ENCODE measurements at regions not wholly inside any gene's neighbourhood (a gene's known extent, or its start where the extent isn't known, plus 50 kb on each side); places are given as distances from the start of the nearest gene placed in this dataset.
"Not testable (repeated sequence)": the region's sequence is repeated elsewhere in the genome, so short reads cannot be mapped to it uniquely, and the experiment has no call there.

DNA sequence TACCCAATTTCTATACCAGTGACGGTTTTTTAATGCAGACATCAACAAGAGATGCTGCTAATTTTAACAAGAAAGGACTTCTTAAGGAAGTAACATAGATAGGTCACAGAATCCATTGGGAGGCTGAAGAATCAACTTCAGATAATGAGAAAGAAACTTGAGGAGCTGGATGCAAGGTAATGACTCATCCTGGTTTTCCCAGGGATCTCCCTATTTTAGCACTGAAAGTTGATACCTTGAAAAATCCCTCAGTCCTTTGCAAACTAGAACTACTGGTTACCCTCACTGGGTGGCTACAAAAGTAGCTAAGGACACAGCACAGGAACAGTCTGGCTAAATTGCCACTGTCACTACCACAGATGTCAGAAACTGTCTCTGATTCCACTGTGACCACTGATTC is 561.9 kb downstream of the FLRT2 start:
- no peak for DNase-seq

- DNase-seq: no peak
These were observed 558.2 kb downstream of the FLRT2 start for GRCh38 chr14:86088156-86088555.

- DNase-seq: no peak
These were observed 557.4 kb downstream of the FLRT2 start for GRCh38 chr14:86087377-86087776.

- no peak for DNase-seq
These were observed 557.0 kb downstream of the FLRT2 start for GRCh38 chr14:86086962-86087361.

DNA sequence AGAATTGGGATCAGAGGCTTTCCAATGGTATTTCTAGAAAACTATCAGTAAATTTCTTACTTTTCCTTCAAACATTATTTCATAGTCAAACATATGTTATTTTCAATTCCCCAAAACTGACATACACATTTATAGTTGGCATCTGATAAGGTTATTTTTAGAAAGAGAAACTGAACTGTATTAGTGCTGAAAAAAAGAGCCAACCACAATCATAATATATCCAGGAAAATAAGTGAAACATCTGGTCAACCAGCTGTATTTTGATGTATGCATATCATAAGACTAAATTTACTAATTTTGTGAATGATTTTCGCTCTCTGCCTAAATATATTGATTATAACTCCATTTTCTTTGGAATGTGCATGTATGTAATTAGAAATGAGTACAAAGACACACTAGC is 554.2 kb downstream of the FLRT2 start:
- no peak for DNase-seq

DNA sequence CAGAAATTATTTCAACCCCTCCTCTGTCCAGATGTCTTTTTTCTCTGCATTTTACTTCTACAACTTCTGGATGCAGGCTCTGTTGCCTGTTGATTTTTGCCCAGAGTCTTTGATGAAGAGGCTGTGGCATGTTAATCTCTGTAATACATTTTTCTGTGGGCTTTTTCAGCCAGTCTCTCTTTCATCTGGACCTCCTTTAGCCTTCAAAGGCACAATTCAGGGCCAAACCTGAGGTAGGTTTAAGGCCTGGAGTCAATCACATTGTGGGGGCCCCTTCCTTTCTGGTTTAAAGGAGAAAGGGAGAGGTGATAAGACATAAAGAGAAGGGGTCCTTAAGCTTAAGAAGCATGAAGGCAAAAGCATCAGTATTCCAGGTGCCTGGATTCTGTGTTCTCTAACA is 553.7 kb downstream of the FLRT2 start:
- DNase-seq: no peak

DNA sequence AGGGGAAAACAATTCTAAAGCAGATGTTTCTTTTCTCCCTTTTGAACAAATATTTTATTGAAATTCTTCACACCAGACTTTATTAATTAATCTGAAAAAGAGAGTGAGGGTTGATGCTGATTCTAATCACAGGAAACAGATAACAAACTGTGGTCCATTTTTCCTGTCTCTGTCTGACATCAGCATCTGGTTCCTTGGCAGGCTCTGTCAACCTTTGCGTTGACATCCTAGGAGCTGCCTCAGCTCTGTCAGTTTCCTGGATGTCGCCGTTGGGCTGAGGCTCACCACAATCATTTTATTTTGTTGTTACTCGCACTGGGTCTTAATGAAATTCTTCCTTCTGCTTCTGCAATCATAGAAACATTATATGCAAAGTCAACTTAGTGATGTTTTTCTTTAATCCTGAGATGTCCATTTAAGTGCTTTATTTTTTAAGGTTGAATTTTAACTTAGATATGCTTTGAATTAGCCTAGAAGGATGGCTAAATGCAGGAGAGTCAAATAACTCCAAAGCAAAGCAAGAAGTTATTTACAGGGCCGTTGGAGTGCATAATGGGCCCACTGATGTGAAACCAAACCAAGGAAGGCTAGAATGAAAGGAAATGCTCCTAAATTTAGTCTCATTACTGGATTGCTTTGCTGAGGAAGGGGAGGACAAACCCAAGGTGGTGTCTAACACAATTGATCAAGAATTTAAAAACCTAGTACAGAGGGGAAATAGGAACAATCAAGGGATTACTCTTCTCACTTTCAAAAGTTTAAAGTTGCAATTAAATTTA is 542.4 kb downstream of the FLRT2 start:
- DNase-seq: peak; percentile 80

DNA sequence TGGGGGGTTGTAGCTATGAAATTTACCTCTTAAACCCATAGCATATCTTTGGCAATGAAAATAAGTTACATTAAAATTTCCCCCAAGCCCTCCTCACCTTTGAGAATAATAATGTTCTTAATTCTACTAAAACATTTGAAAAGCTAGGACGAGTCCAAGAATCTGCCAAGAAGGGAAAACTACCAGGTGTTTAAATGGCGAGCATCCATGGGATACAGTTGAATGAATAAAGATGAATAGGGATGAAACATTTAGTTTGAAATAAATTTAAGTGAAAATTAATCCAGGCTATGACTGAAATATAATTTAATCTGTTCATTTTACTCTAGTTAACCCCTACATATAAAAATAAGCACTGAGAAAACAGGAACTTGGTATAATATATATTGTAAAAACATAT is 536.7 kb downstream of the FLRT2 start:
- DNase-seq: no peak

DNA sequence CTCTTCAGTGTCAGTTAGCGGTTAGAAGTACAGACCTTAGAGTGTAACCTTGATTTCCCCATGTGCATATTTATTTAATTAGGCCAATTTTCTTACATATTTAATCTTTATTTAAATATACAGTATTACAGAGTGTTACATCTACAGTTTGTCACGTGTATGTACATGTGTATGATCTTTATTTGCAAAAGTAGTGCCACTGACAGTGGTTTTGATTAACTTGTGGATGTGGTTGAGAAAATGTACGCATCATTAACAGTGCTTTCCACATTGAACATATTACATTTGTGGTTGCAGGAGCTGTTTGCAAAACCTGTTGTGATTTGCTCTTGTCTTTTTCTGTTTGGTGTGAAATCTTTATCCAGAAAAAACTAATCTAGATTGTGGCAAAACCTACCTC is 535.5 kb downstream of the FLRT2 start:
- no peak for DNase-seq

DNA sequence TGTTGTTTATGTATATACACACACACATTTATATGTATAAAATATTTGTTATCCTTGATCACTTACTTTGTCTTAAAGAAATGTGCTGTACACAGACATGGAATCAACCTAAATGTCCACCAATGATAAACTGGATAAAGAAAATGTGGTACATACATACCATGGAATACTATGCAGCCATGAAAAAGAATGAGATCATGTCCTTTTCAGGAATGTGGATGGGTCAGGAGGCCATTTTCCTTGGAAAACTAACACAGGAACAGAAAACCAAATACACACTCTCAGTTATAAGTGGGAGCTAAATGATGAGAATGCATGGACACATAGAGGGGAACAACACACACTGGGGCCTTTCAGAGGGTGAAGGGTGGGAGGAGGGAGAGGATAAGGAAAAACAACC is 534.7 kb downstream of the FLRT2 start:
- DNase-seq: not testable (repeated sequence)

GRCh38 chr14:86057018-86057667 is 527.2 kb downstream of the FLRT2 start:
- peak; percentile 100 for DNase-seq

- DNase-seq: peak; percentile 100
These were observed 525.6 kb downstream of the FLRT2 start for GRCh38 chr14:86055512-86056075.

- no peak for DNase-seq
These were observed 522.9 kb downstream of the FLRT2 start for GRCh38 chr14:86052868-86053267.

GRCh38 chr14:86050757-86051156 is 520.8 kb downstream of the FLRT2 start:
- peak; percentile 97 for DNase-seq

GRCh38 chr14:86050072-86050683 is 520.2 kb downstream of the FLRT2 start:
- no peak for DNase-seq

DNA sequence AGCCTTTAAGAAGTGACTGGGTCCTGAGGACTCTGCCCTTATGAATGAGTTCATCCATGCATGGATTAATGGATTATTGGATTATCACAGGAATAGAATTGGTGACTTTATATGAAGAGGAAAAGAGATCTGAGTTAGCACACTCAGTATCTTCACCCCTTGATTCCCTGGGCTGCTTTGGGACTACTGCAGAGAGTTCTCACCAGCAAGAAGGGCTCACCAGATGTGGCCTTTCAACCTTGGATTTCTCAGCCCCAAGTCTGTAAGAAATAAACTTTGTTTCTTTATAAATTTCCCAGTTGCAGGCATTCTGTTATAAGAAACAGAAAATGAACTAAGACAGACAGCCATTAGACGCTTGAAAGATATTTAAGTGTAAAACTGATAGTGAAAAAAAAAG is 509.2 kb downstream of the FLRT2 start:
- peak; percentile 100 for DNase-seq

GRCh38 chr14:86038387-86039042 is 508.6 kb downstream of the FLRT2 start:
- peak; percentile 100 for DNase-seq

DNA sequence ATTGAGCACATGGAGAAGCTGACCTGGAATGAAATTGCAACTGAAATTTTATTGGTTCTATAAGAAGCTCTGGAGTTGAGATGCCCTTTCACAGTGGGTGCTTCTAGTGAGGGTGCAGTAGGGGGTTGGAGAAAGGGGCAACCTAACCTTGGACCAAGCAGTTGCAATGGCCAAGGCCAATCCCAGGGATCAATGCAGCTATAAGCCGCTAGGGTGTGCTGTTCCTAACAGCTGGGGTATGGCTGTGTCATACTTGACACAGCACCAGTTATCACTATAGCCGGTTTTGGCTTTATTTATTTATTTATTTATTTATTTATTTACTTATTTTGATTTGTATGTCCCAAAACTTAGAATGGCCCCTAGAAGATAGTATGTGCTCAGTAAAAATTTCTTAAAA is 505.9 kb downstream of the FLRT2 start:
- DNase-seq: peak; percentile 100

DNA sequence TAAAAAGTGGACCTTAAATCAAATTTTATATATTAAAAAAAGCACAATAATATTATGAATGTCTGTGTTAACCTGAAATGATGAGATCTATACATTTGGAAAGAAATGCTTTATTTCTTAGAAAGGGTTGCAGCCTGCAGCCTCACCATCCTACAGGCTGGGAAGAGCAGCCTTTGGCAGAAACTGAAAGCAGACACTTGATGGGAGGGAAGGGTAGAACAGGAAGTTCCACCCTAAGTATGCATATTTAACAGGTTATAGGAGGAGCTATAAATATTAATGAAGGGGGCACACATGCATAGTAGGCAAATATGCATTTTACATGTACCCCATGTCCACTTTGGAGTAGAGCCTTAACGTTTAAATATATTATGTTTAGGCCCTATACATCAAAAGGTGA is 498.0 kb downstream of the FLRT2 start:
- no peak for DNase-seq

DNA sequence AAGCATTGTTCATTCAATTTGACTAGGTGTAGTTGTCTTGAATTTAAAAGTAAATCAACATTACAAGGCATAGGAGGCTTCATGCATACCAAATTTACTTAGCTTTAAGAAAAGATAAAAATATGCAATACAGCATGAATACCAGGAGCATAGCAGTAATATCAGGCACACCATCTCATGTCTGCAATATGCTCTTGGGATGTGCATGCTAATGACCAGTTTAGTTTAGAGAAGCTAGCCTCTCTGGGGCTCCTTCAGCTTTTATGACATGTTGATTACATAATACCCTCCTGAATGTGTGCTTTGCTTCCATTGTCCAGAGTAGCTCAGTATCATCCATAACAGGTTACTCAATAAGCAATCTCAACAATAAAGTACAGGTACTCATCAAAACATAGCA is 497.2 kb downstream of the FLRT2 start:
- no peak for DNase-seq

GRCh38 chr14:86022031-86022629 is 492.2 kb downstream of the FLRT2 start:
- no peak for DNase-seq

DNA sequence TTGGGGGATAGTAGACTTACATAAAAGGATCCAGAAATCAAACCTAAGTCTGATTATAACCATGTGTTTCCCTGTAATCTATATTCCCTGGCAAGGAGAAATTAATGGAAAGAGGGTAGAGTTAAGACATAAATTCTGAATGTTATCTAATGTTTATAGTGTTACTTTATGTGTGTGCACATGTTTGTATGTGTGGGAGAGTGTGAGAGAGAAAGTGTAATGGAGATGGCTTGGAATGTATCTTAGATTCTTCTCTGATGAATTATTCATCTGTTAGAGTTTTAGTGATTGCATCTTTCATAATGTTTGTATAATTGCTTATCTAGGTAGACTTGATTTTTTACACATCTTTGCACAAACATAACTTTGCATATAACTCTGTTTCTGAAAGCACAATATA is 490.9 kb downstream of the FLRT2 start:
- no peak for DNase-seq

- no peak for DNase-seq
These were observed 486.0 kb downstream of the FLRT2 start for GRCh38 chr14:86015941-86016340.
